Coronary artery (tissue), 2 donors: ENCODE measurements at regions not wholly inside any gene's neighbourhood (a gene's known extent, or its start where the extent isn't known, plus 50 kb on each side); places are given as distances from the start of the nearest gene placed in this dataset.

ENCODE experiments used
- DNase-seq: peaks from one replicate; pipeline ENCODE4 v3.0.0-alpha.2; 2017; ENCODE audit warnings: low spot score
- H3K27ac ChIP-seq, 2 donors: fragments of 200-600 bp; sonication (generic); one replicate each; pipeline ENCODE4 v1.5.1; 2016 to 2019
- H3K4me3 ChIP-seq: fragments of 200-600 bp; sonication (generic); 2 replicates; pipeline ENCODE4 v1.5.1; 2016; ENCODE audit warnings: mild to moderate bottlenecking, moderate library complexity
- CTCF ChIP-seq: fragments of 200-600 bp; sonication (generic); IDR thresholded peaks from one replicate; pipeline ENCODE4 v1.5.1; 2019; ENCODE audit warnings: antibody characterized with exemption

DNA sequence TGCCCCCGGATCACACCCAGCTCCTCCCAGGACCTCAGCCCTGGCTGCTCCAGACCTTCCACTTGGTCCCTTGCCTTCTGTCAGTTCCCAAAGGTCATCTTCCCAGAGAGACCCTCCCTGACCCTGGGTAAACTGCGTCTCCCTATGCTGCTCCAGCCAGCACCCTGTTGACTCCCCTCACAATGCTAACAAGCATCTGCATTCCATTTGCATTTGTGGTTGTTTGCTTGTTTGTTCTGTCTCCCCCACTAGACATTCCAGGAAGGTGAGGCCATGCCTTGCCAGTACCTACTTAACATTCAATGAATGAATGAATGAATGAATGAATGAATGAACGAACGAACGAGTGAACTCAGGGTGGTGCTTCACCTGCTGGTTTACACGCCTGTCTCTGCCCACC lies 171.2 kb downstream of the WSCD1 start:
- H3K27ac ChIP-seq, result no peak overlapping the region
- no peak for TF ChIP-seq CTCF
- no peak overlapping the region for H3K4me3 ChIP-seq
- DNase-seq, result no peak

- no peak for DNase-seq
- no peak overlapping the region for H3K4me3 ChIP-seq
- no peak overlapping the region for H3K27ac ChIP-seq
- TF ChIP-seq CTCF, result no peak
Measured at GRCh38 chr17:6240601-6241000, 170.4 kb downstream of the WSCD1 start.

- Histone ChIP-seq H3K27ac (no peak overlapping the region), H3K4me3 (no peak overlapping the region)
- TF ChIP-seq CTCF, result no peak
- peak; percentile 50 for DNase-seq
Measured at GRCh38 chr17:6240001-6240400, 169.8 kb downstream of the WSCD1 start.

- peak; percentile 22 for DNase-seq
- Histone ChIP-seq H3K27ac (no peak overlapping the region), H3K4me3 (no peak overlapping the region)
- TF ChIP-seq CTCF, result no peak
Measured at GRCh38 chr17:6239241-6239798, 169.1 kb downstream of the WSCD1 start.

GRCh38 chr17:6233856-6234255 lies 163.7 kb downstream of the WSCD1 start:
- Histone ChIP-seq H3K27ac (no peak overlapping the region), H3K4me3 (no peak overlapping the region)
- no peak for TF ChIP-seq CTCF
- DNase-seq, result no peak

GRCh38 chr17:6233339-6233738 lies 163.2 kb downstream of the WSCD1 start:
- DNase-seq, result no peak
- no peak overlapping the region for H3K27ac ChIP-seq
- H3K4me3 ChIP-seq, result no peak overlapping the region
- TF ChIP-seq CTCF, result no peak

- Histone ChIP-seq H3K4me3 (no peak overlapping the region), H3K27ac (no peak overlapping the region)
- TF ChIP-seq CTCF, result no peak
- DNase-seq, result no peak
Measured at GRCh38 chr17:6232732-6233101, 162.5 kb downstream of the WSCD1 start.
